GM12873 (cell line): ENCODE measurements at regions not wholly inside any gene's neighbourhood (a gene's known extent, or its start where the extent isn't known, plus 50 kb on each side); places are given as distances from the start of the nearest gene placed in this dataset.

Source experiments
- CTCF ChIP-seq: IDR thresholded peaks from 2 replicates; pipeline ENCODE4 v1.5.1; 2012; ENCODE audit warnings: low read depth, mild to moderate bottlenecking, moderate library complexity, low read length, control low read depth; ENCODE audit not compliant: insufficient read depth; ENCODE audit errors: missing control alignments

- no peak for TF ChIP-seq CTCF
Observed at GRCh38 chr7:8932751-8933150, 499.3 kb downstream of the NXPH1 start.

GRCh38 chr7:8937204-8937603 is 503.8 kb downstream of the NXPH1 start:
- no peak for TF ChIP-seq CTCF

- TF ChIP-seq CTCF: no peak
Observed at GRCh38 chr7:8938044-8938805, 504.8 kb downstream of the NXPH1 start.

GRCh38 chr7:8939446-8939845 is 506.0 kb downstream of the NXPH1 start:
- no peak for TF ChIP-seq CTCF

GRCh38 chr7:8963722-8964121 is 530.3 kb downstream of the NXPH1 start:
- TF ChIP-seq CTCF: no peak

GRCh38 chr7:8965177-8965576 is 531.8 kb downstream of the NXPH1 start:
- TF ChIP-seq CTCF: no peak

- no peak for TF ChIP-seq CTCF
Observed at GRCh38 chr7:8973601-8974000, 540.2 kb downstream of the NXPH1 start.
